ENCODE measurements at regions not wholly inside any gene's neighbourhood (a gene's known extent, or its start where the extent isn't known, plus 50 kb on each side); places are given as distances from the start of the nearest gene placed in this dataset.

DNA sequence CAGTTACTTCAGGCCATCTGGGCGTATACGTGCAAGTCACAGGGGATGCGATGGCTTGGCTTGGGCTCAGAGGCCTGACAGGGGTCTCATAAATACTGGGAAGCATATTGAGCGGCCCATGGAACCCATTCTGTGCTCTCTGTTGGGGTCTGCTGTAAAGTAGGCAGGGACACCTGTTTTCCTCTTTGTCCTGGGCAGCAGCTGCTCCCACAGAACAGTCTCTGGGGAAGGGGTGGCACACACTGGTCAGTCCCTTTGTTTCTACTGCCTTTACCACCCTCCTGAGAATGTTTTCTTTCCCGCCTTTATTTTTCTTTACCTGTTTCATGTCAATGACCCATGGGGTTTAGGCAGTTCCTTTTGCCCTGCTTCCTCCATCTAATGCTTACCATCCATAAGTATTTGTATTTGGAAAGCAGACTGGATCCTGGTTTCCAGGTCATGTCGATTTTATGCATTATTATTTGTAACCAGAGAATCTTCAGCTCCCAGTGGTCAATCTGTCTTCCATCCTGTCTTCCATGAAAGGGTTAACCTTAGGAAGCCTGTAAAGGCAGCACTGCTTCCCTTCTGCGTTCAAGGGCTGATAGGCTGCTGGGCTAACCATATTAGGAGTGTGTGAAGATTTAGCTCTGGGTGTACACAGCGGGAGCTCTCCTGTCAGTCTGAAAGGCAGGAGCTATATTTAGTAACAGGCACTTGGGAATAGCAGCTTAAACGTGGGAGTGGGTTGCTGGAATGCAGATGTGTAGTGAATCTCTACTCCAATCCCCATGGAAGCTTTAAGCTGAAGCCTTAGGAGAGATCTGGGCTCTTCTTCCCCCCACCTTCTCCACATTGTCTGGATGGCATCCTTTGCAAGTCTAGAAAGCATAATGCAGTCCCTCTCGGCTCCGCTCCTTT lies 124.0 kb downstream of the DYRK2 start:
- TF ChIP-seq, protein P1, sequence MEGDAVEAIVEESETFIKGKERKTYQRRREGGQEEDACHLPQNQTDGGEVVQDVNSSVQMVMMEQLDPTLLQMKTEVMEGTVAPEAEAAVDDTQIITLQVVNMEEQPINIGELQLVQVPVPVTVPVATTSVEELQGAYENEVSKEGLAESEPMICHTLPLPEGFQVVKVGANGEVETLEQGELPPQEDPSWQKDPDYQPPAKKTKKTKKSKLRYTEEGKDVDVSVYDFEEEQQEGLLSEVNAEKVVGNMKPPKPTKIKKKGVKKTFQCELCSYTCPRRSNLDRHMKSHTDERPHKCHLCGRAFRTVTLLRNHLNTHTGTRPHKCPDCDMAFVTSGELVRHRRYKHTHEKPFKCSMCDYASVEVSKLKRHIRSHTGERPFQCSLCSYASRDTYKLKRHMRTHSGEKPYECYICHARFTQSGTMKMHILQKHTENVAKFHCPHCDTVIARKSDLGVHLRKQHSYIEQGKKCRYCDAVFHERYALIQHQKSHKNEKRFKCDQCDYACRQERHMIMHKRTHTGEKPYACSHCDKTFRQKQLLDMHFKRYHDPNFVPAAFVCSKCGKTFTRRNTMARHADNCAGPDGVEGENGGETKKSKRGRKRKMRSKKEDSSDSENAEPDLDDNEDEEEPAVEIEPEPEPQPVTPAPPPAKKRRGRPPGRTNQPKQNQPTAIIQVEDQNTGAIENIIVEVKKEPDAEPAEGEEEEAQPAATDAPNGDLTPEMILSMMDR (IDR thresholded peaks at IDR 0.05; ENCODE audit: low read length): no peak
- no peak for TF ChIP-seq EZH2 (IDR thresholded peaks at IDR 0.05; ENCODE audit: borderline replicate concordance, low read length)

All from OCI-LY1 (cell line).